A673 (cell line): ENCODE measurements at regions not wholly inside any gene's neighbourhood (a gene's known extent, or its start where the extent isn't known, plus 50 kb on each side); places are given as distances from the start of the nearest gene placed in this dataset.
"Not testable (repeated sequence)": the region's sequence is repeated elsewhere in the genome, so short reads cannot be mapped to it uniquely, and the experiment has no call there.

Experiments used
- EZH2 ChIP-seq: fragments of 200-600 bp; sonication (generic); IDR thresholded peaks from 2 replicates; pipeline ENCODE4 v1.6.1; 2017; ENCODE audit warnings: borderline replicate concordance, low read depth, mild to moderate bottlenecking, mixed read lengths, antibody characterized with exemption, low read length; ENCODE audit not compliant: poor library complexity, severe bottlenecking
- TF ChIP-seq, protein P1 (sequence below): fragments of 300-800, 200-600 bp; sonication (generic); conservative IDR thresholded peaks from 2 replicates; pipeline ENCODE4 v1.5.1; 2017; ENCODE audit warnings: low read depth, mild to moderate bottlenecking, antibody characterized with exemption, low read length, moderate library complexity, mixed read lengths

DNA sequence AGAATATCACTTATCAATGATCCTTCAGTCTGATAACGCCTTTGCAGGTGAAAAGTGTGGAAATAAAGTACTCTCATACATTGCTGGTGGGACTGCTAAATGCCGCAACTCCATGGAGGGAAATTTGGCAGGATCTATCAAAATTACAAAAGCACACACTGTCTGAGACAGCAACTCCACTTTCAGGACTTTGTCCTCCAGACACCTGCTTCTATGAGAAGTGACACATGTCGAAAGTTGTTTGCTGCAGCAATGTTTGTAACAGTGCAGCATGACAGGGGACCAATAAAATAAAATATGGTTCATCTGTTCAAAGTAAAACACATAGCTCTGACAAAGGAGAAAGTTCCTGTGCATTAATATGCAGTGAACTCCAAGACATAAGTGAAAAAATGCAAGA lies 76.2 kb upstream of the PDPR start:
- not testable (repeated sequence) for TF ChIP-seq EZH2
- TF ChIP-seq, protein P1, sequence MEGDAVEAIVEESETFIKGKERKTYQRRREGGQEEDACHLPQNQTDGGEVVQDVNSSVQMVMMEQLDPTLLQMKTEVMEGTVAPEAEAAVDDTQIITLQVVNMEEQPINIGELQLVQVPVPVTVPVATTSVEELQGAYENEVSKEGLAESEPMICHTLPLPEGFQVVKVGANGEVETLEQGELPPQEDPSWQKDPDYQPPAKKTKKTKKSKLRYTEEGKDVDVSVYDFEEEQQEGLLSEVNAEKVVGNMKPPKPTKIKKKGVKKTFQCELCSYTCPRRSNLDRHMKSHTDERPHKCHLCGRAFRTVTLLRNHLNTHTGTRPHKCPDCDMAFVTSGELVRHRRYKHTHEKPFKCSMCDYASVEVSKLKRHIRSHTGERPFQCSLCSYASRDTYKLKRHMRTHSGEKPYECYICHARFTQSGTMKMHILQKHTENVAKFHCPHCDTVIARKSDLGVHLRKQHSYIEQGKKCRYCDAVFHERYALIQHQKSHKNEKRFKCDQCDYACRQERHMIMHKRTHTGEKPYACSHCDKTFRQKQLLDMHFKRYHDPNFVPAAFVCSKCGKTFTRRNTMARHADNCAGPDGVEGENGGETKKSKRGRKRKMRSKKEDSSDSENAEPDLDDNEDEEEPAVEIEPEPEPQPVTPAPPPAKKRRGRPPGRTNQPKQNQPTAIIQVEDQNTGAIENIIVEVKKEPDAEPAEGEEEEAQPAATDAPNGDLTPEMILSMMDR = not testable (repeated sequence)
